Coronary artery (tissue), 2 donors: ENCODE measurements at regions not wholly inside any gene's neighbourhood (a gene's known extent, or its start where the extent isn't known, plus 50 kb on each side); places are given as distances from the start of the nearest gene placed in this dataset.
A peak's percentile ranks its signal among the peaks of the same experiment; 100 is the strongest.

Experiments
- DNase-seq: peaks from one replicate; pipeline ENCODE4 v3.0.0-alpha.2; 2017; ENCODE audit warnings: low spot score
- H3K27ac ChIP-seq, 2 donors: fragments of 200-600 bp; sonication (generic); one replicate each; pipeline ENCODE4 v1.5.1; 2016 to 2019
- H3K4me3 ChIP-seq: fragments of 200-600 bp; sonication (generic); 2 replicates; pipeline ENCODE4 v1.5.1; 2016; ENCODE audit warnings: mild to moderate bottlenecking, moderate library complexity
- TF ChIP-seq, protein P1 (sequence below): fragments of 200-600 bp; sonication (generic); IDR thresholded peaks from one replicate; pipeline ENCODE4 v1.5.1; 2019; ENCODE audit warnings: antibody characterized with exemption

DNA sequence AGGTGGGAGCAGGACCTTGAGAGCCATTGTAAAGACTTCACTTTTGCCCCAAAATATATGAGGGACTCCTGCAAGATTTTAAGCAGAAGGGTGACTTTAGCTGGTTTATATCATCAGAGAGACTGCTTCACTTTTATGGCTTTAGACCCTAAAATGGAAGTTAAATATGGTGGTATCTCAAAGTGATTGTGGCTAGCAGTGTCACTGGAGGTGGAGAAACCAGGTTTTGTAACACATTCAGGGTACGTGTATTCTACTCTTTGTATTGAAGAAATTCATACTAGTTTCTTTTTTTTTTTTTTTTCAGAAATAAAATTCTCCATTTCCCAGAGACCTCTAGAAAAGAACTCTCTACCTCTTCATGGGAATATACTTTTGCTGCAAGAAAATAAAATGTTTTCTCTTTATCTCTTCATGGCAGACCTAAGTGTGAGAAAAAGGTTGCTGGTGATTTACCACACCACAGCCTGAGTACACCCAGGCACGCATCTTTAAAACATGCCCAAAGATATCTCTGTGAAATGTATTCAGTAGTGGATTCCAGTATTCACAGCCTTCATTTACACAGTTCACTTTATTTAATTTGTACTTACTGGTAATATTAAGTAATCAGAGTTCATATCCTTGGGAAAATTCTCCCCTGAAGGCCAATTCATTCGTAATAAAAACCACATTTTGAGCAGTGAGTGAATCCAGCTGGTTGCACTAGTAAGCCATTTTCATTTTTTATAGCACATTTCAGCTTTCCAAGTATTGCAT is 74.3 kb upstream of the GUCY1A1 start:
- no peak for DNase-seq
- H3K4me3 ChIP-seq = no peak overlapping the region
- peak overlapping the region in 1 of 2 donors; percentile 24 for H3K27ac ChIP-seq
- TF ChIP-seq, protein P1, sequence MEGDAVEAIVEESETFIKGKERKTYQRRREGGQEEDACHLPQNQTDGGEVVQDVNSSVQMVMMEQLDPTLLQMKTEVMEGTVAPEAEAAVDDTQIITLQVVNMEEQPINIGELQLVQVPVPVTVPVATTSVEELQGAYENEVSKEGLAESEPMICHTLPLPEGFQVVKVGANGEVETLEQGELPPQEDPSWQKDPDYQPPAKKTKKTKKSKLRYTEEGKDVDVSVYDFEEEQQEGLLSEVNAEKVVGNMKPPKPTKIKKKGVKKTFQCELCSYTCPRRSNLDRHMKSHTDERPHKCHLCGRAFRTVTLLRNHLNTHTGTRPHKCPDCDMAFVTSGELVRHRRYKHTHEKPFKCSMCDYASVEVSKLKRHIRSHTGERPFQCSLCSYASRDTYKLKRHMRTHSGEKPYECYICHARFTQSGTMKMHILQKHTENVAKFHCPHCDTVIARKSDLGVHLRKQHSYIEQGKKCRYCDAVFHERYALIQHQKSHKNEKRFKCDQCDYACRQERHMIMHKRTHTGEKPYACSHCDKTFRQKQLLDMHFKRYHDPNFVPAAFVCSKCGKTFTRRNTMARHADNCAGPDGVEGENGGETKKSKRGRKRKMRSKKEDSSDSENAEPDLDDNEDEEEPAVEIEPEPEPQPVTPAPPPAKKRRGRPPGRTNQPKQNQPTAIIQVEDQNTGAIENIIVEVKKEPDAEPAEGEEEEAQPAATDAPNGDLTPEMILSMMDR = no peak

DNA sequence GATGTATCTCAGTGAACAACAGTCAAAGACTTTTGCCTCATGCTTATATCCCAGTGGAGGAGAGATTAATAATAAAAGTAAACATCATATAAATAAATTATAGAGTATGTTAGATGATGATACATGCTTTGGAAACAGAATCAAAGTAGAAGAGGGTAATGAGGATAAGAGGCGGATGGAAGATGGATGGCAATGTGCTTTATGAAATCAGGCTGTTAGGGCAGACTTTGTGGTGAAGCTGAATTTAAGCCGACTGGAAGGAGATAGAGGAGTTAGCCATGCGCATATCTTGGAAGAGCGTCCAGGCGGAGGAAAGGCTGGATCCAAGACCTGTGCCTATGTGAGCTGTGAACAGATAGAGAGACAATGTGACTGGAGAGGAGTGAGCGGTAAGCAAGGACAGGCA is 74.9 kb upstream of the GUCY1A1 start:
- no peak overlapping the region for H3K4me3 ChIP-seq
- TF ChIP-seq, protein P1 = no peak
- no peak overlapping the region for H3K27ac ChIP-seq
- DNase-seq = no peak

DNA sequence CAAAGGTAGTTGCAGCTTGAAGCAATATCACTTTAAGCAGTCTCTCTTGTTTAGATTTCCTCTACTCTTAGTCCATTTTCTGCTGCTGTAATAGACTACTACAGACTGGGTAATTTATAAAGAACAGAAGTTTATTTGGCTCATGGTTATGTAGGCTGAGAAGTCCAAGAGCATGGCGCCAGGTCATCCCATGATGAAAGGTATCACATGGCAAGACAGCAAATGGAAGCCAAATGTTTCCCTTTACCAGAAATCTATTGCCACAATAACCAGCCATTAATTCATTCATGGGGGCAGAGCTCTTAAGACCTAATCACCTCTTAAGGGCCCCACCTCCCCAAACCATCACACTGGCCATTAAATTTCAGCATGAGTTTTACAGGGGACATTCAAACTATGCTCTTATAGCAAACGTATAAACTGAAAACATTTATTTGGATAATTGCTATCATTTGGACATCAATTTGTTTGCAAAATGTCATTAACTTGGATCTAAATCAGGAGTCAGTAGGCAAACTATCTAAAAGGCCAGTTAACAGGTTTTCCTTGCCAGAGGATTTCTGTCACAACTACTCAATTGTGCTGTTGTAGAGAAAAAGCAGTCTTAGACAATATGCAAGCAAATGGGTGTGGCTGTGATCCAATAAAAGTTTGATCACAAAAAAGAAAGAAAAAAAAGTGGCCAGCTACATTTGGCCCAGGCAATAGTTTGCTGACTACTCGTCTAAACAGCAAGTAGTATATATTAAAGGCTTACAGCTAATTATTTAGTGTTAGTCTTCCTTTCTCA is 75.7 kb upstream of the GUCY1A1 start:
- H3K27ac ChIP-seq = no peak overlapping the region
- H3K4me3 ChIP-seq = no peak overlapping the region
- TF ChIP-seq, protein P1 = no peak
- no peak for DNase-seq

DNA sequence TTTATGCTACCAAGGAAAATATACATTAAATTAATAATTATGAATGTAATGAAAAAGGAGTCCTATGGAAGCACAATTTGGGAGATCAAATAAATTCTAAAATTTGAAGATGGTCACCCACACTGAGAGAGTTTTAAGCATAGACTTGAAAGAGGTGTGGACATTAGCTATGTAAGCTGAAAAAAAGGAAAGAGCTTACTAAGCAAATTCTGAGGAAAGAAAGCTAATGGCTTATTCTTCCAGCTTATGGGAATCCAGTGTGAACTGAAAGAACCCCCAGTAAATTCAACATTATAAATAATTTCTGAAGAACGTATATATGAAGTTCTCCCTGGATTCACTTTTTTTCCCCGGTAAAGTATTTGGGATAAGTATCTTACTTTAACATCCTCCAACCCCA is 78.2 kb upstream of the GUCY1A1 start:
- Histone ChIP-seq H3K4me3 (no peak overlapping the region), H3K27ac (no peak overlapping the region)
- DNase-seq = no peak
- TF ChIP-seq, protein P1 = no peak

DNA sequence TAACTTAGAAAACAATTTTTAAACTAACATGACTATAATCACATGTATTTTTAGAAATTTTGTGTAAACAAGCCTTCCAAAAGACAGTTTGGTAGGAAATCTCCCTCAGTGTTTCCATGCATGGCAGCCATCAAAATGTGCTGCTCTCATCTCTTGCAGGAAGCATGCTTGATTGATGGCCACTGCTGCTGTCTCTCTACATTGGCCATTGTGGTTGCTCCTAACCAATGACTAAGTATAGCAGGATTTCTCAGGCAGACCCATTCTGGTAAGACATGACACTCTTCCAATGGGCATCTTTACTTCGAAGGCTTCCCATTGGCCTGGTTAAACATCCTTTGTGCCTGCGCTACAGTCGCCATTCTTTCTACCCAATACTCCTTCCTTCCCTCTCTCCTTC is 78.9 kb upstream of the GUCY1A1 start:
- TF ChIP-seq, protein P1 = no peak
- DNase-seq = no peak
- Histone ChIP-seq H3K4me3 (no peak overlapping the region), H3K27ac (no peak overlapping the region)

DNA sequence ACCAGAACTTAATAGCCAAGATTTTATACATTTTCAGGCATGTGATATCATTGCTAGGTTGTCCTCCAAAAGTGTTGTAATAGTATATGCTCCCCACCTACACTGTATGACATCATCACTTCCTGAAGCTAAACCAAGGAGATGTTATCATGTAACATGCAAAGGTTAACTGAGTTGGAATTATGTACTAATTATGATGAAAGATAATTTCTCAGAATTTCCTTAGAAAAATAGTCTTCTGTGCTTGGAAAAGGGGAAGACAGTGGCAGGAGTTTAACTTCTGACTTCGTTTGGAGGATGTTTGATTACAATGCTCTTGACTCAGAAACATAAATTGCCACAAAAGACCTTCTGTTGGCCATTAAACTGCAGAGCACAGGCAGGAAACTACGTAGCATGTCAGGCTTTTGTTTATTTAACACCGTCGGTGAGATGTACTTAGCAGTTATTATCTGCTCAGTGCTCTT is 83.6 kb upstream of the GUCY1A1 start:
- Histone ChIP-seq H3K27ac (no peak overlapping the region), H3K4me3 (no peak overlapping the region)
- no peak for DNase-seq
- TF ChIP-seq, protein P1 = no peak
